Bronchial epithelial cell (primary cell): ENCODE measurements at regions not wholly inside any gene's neighbourhood (a gene's known extent, or its start where the extent isn't known, plus 50 kb on each side); places are given as distances from the start of the nearest gene placed in this dataset.

Experiments used
- DNase-seq: peaks from one replicate; pipeline ENCODE4 v3.0.0-alpha.2; 2010; ENCODE audit warnings: low read depth
- FAIRE-seq: peaks from 2 replicates; lab custom pipeline; 2011; peaks lifted over from hg19 to GRCh38; lab: Jason Lieb, UNC
- H3K27me3 ChIP-seq: 2 replicates; pipeline ENCODE4 v1.5.1; 2011; ENCODE audit warnings: low read length; ENCODE audit not compliant: control insufficient read depth, insufficient read depth
- H3K36me3 ChIP-seq: 2 replicates; pipeline ENCODE4 v1.5.1; 2011; ENCODE audit warnings: low read length; ENCODE audit not compliant: control insufficient read depth, insufficient read depth
- H3K4me3 ChIP-seq: 2 replicates; pipeline ENCODE4 v1.5.1; 2011; ENCODE audit warnings: mild to moderate bottlenecking, low read depth, low read length, control low read depth
- CTCF ChIP-seq: IDR thresholded peaks from 2 replicates; pipeline ENCODE4 v1.5.1; 2011; ENCODE audit warnings: mild to moderate bottlenecking, moderate library complexity, low read length, control low read depth, inconsistent platforms; ENCODE audit not compliant: insufficient read depth, severe bottlenecking

GRCh38 chrX:5528057-5528456, 700.6 kb downstream of the NLGN4X start:
- Histone ChIP-seq H3K27me3 (no peaks in the 10 kb centered on the region), H3K4me3 (no peak overlapping the region), H3K36me3 (no peaks in the 10 kb centered on the region)
- DNase-seq (no peak), FAIRE-seq (no peak)
- TF ChIP-seq CTCF: no peak

- TF ChIP-seq CTCF: no peak
- DNase-seq (no peak), FAIRE-seq (no peak)
- no peaks in the 10 kb centered on the region for H3K27me3 ChIP-seq
- H3K36me3 ChIP-seq: no peaks in the 10 kb centered on the region
- no peak overlapping the region for H3K4me3 ChIP-seq
Measured at GRCh38 chrX:5526191-5526590, 702.5 kb downstream of the NLGN4X start.

- Histone ChIP-seq H3K36me3 (no peaks in the 10 kb centered on the region), H3K27me3 (no peaks in the 10 kb centered on the region), H3K4me3 (no peak overlapping the region)
- no peak for FAIRE-seq
- TF ChIP-seq CTCF: no peak
- no peak for DNase-seq
Measured at GRCh38 chrX:5490786-5491563, 737.7 kb downstream of the NLGN4X start.

- no peaks in the 10 kb centered on the region for H3K27me3 ChIP-seq
- no peaks in the 10 kb centered on the region for H3K36me3 ChIP-seq
- TF ChIP-seq CTCF: no peak
- no peak overlapping the region for H3K4me3 ChIP-seq
- no peak for DNase-seq
- no peak for FAIRE-seq
Measured at GRCh38 chrX:5474282-5474681, 754.4 kb downstream of the NLGN4X start.

GRCh38 chrX:5458300-5458842, 770.3 kb downstream of the NLGN4X start:
- no peaks in the 10 kb centered on the region for H3K36me3 ChIP-seq
- no peak overlapping the region for H3K4me3 ChIP-seq
- DNase-seq (no peak), FAIRE-seq (no peak)
- H3K27me3 ChIP-seq: no peaks in the 10 kb centered on the region
- TF ChIP-seq CTCF: no peak

GRCh38 chrX:5449323-5449722, 779.3 kb downstream of the NLGN4X start:
- Histone ChIP-seq H3K36me3 (no peaks in the 10 kb centered on the region), H3K27me3 (no peaks in the 10 kb centered on the region), H3K4me3 (no peak overlapping the region)
- no peak for DNase-seq
- no peak for FAIRE-seq
- no peak for TF ChIP-seq CTCF
